ENCODE measurements at regions not wholly inside any gene's neighbourhood (a gene's known extent, or its start where the extent isn't known, plus 50 kb on each side); places are given as distances from the start of the nearest gene placed in this dataset.
A peak's percentile ranks its signal among the peaks of the same experiment; 100 is the strongest.
"Not testable (repeated sequence)": the region's sequence is repeated elsewhere in the genome, so short reads cannot be mapped to it uniquely, and the experiment has no call there.

- Histone ChIP-seq H3K4me1 (ENCODE audit: low read depth, poor library complexity, severe bottlenecking) (peaks cover 15% of the 10 kb centered on the region), H2AFZ (ENCODE audit: low read depth) (no peak overlapping the region), H3K27ac (no peak overlapping the region), H3K4me3 (IDR thresholded peaks at IDR 0.05; ENCODE audit: insufficient read depth, low read depth, low read length) (no peak overlapping the region), H3K4me2 (peak overlapping the region; percentile 41), H4K20me1 (ENCODE audit: insufficient read depth) (no peaks in the 10 kb centered on the region), H3K79me2 (ENCODE audit: insufficient read depth, low read depth) (no peaks in the 10 kb centered on the region), H3K9ac (no peak overlapping the region), H3K27me3 (ENCODE audit: insufficient read depth, low read depth) (no peaks in the 10 kb centered on the region), H3K36me3 (ENCODE audit: insufficient read depth) (no peaks in the 10 kb centered on the region)
- no peak for TF ChIP-seq CTCF (conservative IDR thresholded peaks at IDR 0.05; ENCODE audit: low read depth, low read length)
Measured at GRCh38 chr13:58953638-58954037, 1210.1 kb downstream of the DIAPH3 start.

GRCh38 chr13:58955546-58956385 is 1208.0 kb downstream of the DIAPH3 start:
- no peak overlapping the region for H3K4me3 ChIP-seq (IDR thresholded peaks at IDR 0.05; ENCODE audit: insufficient read depth, low read depth, low read length)
- TF ChIP-seq CTCF (conservative IDR thresholded peaks at IDR 0.05; ENCODE audit: low read depth, low read length): no peak
- no peak overlapping the region for H3K9ac ChIP-seq
- H3K27ac ChIP-seq: no peak overlapping the region
- H3K79me2 ChIP-seq (ENCODE audit: insufficient read depth, low read depth): no peaks in the 10 kb centered on the region
- no peaks in the 10 kb centered on the region for H3K27me3 ChIP-seq (ENCODE audit: insufficient read depth, low read depth)
- H3K36me3 ChIP-seq (ENCODE audit: insufficient read depth): no peaks in the 10 kb centered on the region
- H3K4me2 ChIP-seq: no peak overlapping the region
- H3K4me1 ChIP-seq (ENCODE audit: low read depth, poor library complexity, severe bottlenecking): peaks cover 15% of the 10 kb centered on the region
- no peak overlapping the region for H2AFZ ChIP-seq (ENCODE audit: low read depth)
- no peaks in the 10 kb centered on the region for H4K20me1 ChIP-seq (ENCODE audit: insufficient read depth)

GRCh38 chr13:58958097-58958496 is 1205.6 kb downstream of the DIAPH3 start:
- not testable (repeated sequence) for H3K4me3 ChIP-seq (IDR thresholded peaks at IDR 0.05; ENCODE audit: insufficient read depth, low read depth, low read length); H2AFZ ChIP-seq (ENCODE audit: low read depth); H3K9ac ChIP-seq; H3K27ac ChIP-seq; H3K79me2 ChIP-seq (ENCODE audit: insufficient read depth, low read depth); H4K20me1 ChIP-seq (ENCODE audit: insufficient read depth); H3K36me3 ChIP-seq (ENCODE audit: insufficient read depth); H3K4me2 ChIP-seq; H3K27me3 ChIP-seq (ENCODE audit: insufficient read depth, low read depth)
- H3K4me1 ChIP-seq (ENCODE audit: low read depth, poor library complexity, severe bottlenecking): peaks cover 12% of the 10 kb centered on the region

GRCh38 chr13:58960888-58961287 is 1202.8 kb downstream of the DIAPH3 start:
- no peak overlapping the region for H3K4me2 ChIP-seq
- H3K4me1 ChIP-seq (ENCODE audit: low read depth, poor library complexity, severe bottlenecking): no peaks in the 10 kb centered on the region
- no peak overlapping the region for H2AFZ ChIP-seq (ENCODE audit: low read depth)
- H3K27me3 ChIP-seq (ENCODE audit: insufficient read depth, low read depth): no peaks in the 10 kb centered on the region
- H3K36me3 ChIP-seq (ENCODE audit: insufficient read depth): no peaks in the 10 kb centered on the region
- H3K4me3 ChIP-seq (IDR thresholded peaks at IDR 0.05; ENCODE audit: insufficient read depth, low read depth, low read length): no peak overlapping the region
- H3K27ac ChIP-seq: no peak overlapping the region
- H4K20me1 ChIP-seq (ENCODE audit: insufficient read depth): no peaks in the 10 kb centered on the region
- no peaks in the 10 kb centered on the region for H3K79me2 ChIP-seq (ENCODE audit: insufficient read depth, low read depth)
- no peak overlapping the region for H3K9ac ChIP-seq
- TF ChIP-seq CTCF (conservative IDR thresholded peaks at IDR 0.05; ENCODE audit: low read depth, low read length): no peak

GRCh38 chr13:58963321-58963720 is 1200.4 kb downstream of the DIAPH3 start:
- Histone ChIP-seq H3K79me2 (ENCODE audit: insufficient read depth, low read depth) (no peaks in the 10 kb centered on the region), H3K9ac (no peak overlapping the region), H3K4me2 (no peak overlapping the region), H3K36me3 (ENCODE audit: insufficient read depth) (no peaks in the 10 kb centered on the region), H3K4me1 (ENCODE audit: low read depth, poor library complexity, severe bottlenecking) (no peaks in the 10 kb centered on the region), H3K4me3 (IDR thresholded peaks at IDR 0.05; ENCODE audit: insufficient read depth, low read depth, low read length) (no peak overlapping the region), H2AFZ (ENCODE audit: low read depth) (no peak overlapping the region), H3K27me3 (ENCODE audit: insufficient read depth, low read depth) (no peaks in the 10 kb centered on the region), H4K20me1 (ENCODE audit: insufficient read depth) (no peaks in the 10 kb centered on the region), H3K27ac (no peak overlapping the region)
- TF ChIP-seq CTCF (conservative IDR thresholded peaks at IDR 0.05; ENCODE audit: low read depth, low read length): no peak
